Esophagus squamous epithelium (tissue), 4 donors: ENCODE measurements at regions not wholly inside any gene's neighbourhood (a gene's known extent, or its start where the extent isn't known, plus 50 kb on each side); places are given as distances from the start of the nearest gene placed in this dataset.

Experiments
- CTCF ChIP-seq, 6 experiments: fragments of 450-650 bp in 4 of 6; fragments of 200-600 bp in 2 of 6; sonication (generic) in 2 of 6; IDR thresholded peaks; one replicate each; pipeline ENCODE4 v1.5.1; 2016 to 2019; ENCODE audit warnings: antibody characterized with exemption in 6 of 6, mild to moderate bottlenecking in 4 of 6, moderate library complexity in 4 of 6
- POLR2A ChIP-seq, 4 donors: fragments of 450-650 bp; IDR thresholded peaks; one replicate each; pipeline ENCODE4 v1.6.1; 2017; ENCODE audit warnings: antibody characterized with exemption in 4 of 4, mild to moderate bottlenecking in 4 of 4, moderate library complexity in 3 of 4

- TF ChIP-seq CTCF (IDR thresholded peaks at IDR 0.05) (no peak), POLR2A (IDR thresholded peaks at IDR 0.05) (no peak)
Observed at GRCh38 chr5:13354611-13355010, 589.9 kb downstream of the DNAH5 start.
